T-helper 17 cell (primary cell): ENCODE measurements at regions not wholly inside any gene's neighbourhood (a gene's known extent, or its start where the extent isn't known, plus 50 kb on each side); places are given as distances from the start of the nearest gene placed in this dataset.

Experiments
- ATAC-seq: fragments of 150-1000 bp; cut with Tn5 transposase; 2 replicates; pipeline ENCODE4 v1.10.0; 2021; ENCODE audit warnings: mild to moderate bottlenecking, moderate library complexity
- DNase-seq, 3 donors: peaks; one replicate each; pipeline versions ENCODE4 v3.0.0 to v3.0.0-alpha.2; 2020 to 2021
- H3K9me3 ChIP-seq: one replicate; pipeline ENCODE4 v1.7.0; 2013; ENCODE audit warnings: low read length, mild to moderate bottlenecking; ENCODE audit not compliant: control insufficient read depth, poor library complexity, severe bottlenecking
- H3K27ac Mint-ChIP-seq: one replicate; pipeline ENCODE4 v1.8.0; 2022; ENCODE audit warnings: mild to moderate bottlenecking, moderate library complexity, mixed read lengths
- H3K27me3 Mint-ChIP-seq: one replicate; pipeline ENCODE4 v1.8.0; 2022; ENCODE audit warnings: mixed read lengths
- H3K36me3 Mint-ChIP-seq: one replicate; pipeline ENCODE4 v1.8.0; 2022; ENCODE audit warnings: low read depth, mixed read lengths
- H3K4me1 Mint-ChIP-seq: one replicate; pipeline ENCODE4 v1.8.0; 2022; ENCODE audit warnings: mild to moderate bottlenecking, mixed read lengths
- H3K4me3 Mint-ChIP-seq: one replicate; pipeline ENCODE4 v1.8.0; 2022; ENCODE audit warnings: mild to moderate bottlenecking, moderate library complexity, mixed read lengths

GRCh38 chr10:123417414-123417813 is 248.7 kb upstream of the GPR26 start:
- DNase-seq (no peak), ATAC-seq (no peak)
- no peaks in the 10 kb centered on the region for H3K9me3 ChIP-seq
- no peak overlapping the region for H3K4me3 Mint-ChIP-seq
- H3K27ac Mint-ChIP-seq = no peak overlapping the region
- no peaks in the 10 kb centered on the region for H3K27me3 Mint-ChIP-seq
- H3K4me1 Mint-ChIP-seq = no peaks in the 10 kb centered on the region
- peaks cover 2% of the 10 kb centered on the region for H3K36me3 Mint-ChIP-seq

- no peak for DNase-seq
- peaks cover 2% of the 10 kb centered on the region for H3K4me1 Mint-ChIP-seq
- H3K9me3 ChIP-seq = no peaks in the 10 kb centered on the region
- peaks cover 4% of the 10 kb centered on the region for H3K27me3 Mint-ChIP-seq
- H3K36me3 Mint-ChIP-seq = no peaks in the 10 kb centered on the region
- H3K4me3 Mint-ChIP-seq = no peak overlapping the region
- no peak overlapping the region for H3K27ac Mint-ChIP-seq
- no peak for ATAC-seq
Measured at GRCh38 chr10:123421461-123421860, 244.7 kb upstream of the GPR26 start.

GRCh38 chr10:123422261-123422660 is 243.9 kb upstream of the GPR26 start:
- H3K9me3 ChIP-seq = no peaks in the 10 kb centered on the region
- H3K27ac Mint-ChIP-seq = peak overlapping the region; percentile 34
- DNase-seq (no peak), ATAC-seq (no peak)
- H3K27me3 Mint-ChIP-seq = peaks cover 11% of the 10 kb centered on the region
- peaks cover 2% of the 10 kb centered on the region for H3K4me1 Mint-ChIP-seq
- no peaks in the 10 kb centered on the region for H3K36me3 Mint-ChIP-seq
- H3K4me3 Mint-ChIP-seq = no peak overlapping the region

- Mint-ChIP-seq H3K27me3 (peaks cover 20% of the 10 kb centered on the region), H3K27ac (no peak overlapping the region), H3K4me3 (no peak overlapping the region), H3K4me1 (peaks cover 2% of the 10 kb centered on the region), H3K36me3 (no peaks in the 10 kb centered on the region)
- ATAC-seq = no peak
- DNase-seq = no peak
- no peaks in the 10 kb centered on the region for H3K9me3 ChIP-seq
Measured at GRCh38 chr10:123424537-123424936, 241.6 kb upstream of the GPR26 start.

- ATAC-seq = no peak
- H3K27me3 Mint-ChIP-seq = peaks cover 26% of the 10 kb centered on the region
- H3K36me3 Mint-ChIP-seq = no peaks in the 10 kb centered on the region
Measured at GRCh38 chr10:123425680-123426079, 240.5 kb upstream of the GPR26 start.

GRCh38 chr10:123427165-123427786 is 238.9 kb upstream of the GPR26 start:
- Mint-ChIP-seq H3K4me3 (no peak overlapping the region), H3K27me3 (peaks cover 26% of the 10 kb centered on the region), H3K27ac (no peak overlapping the region), H3K36me3 (no peaks in the 10 kb centered on the region), H3K4me1 (peaks cover 2% of the 10 kb centered on the region)
- DNase-seq (no peak), ATAC-seq (no peak)
- H3K9me3 ChIP-seq = no peaks in the 10 kb centered on the region

More at GRCh38 chr10:123425680-123426079, 240.5 kb upstream of the GPR26 start:
- Mint-ChIP-seq H3K4me1 (peaks cover 2% of the 10 kb centered on the region), H3K27ac (no peak overlapping the region), H3K4me3 (no peak overlapping the region)
- DNase-seq = no peak
- H3K9me3 ChIP-seq = no peaks in the 10 kb centered on the region

GRCh38 chr10:123428391-123428790 is 237.8 kb upstream of the GPR26 start:
- Mint-ChIP-seq H3K4me3 (no peak overlapping the region), H3K27me3 (peaks cover 26% of the 10 kb centered on the region), H3K4me1 (peaks cover 2% of the 10 kb centered on the region), H3K36me3 (peaks cover 2% of the 10 kb centered on the region), H3K27ac (no peak overlapping the region)
- ATAC-seq = no peak
- DNase-seq = no peak
- no peaks in the 10 kb centered on the region for H3K9me3 ChIP-seq

GRCh38 chr10:123429706-123430221 is 236.4 kb upstream of the GPR26 start:
- Mint-ChIP-seq H3K27ac (no peak overlapping the region), H3K36me3 (peaks cover 2% of the 10 kb centered on the region), H3K4me1 (peaks cover 2% of the 10 kb centered on the region), H3K4me3 (no peak overlapping the region), H3K27me3 (peaks cover 26% of the 10 kb centered on the region)
- DNase-seq (no peak), ATAC-seq (no peak)
- no peaks in the 10 kb centered on the region for H3K9me3 ChIP-seq

GRCh38 chr10:123433539-123433938 is 232.6 kb upstream of the GPR26 start:
- Mint-ChIP-seq H3K27me3 (peaks cover 9% of the 10 kb centered on the region), H3K36me3 (peaks cover 2% of the 10 kb centered on the region), H3K27ac (no peak overlapping the region), H3K4me3 (no peak overlapping the region), H3K4me1 (no peaks in the 10 kb centered on the region)
- DNase-seq = no peak
- H3K9me3 ChIP-seq = no peaks in the 10 kb centered on the region
- ATAC-seq = no peak

GRCh38 chr10:123434435-123435039 is 231.6 kb upstream of the GPR26 start:
- Mint-ChIP-seq H3K27ac (no peak overlapping the region), H3K4me1 (no peaks in the 10 kb centered on the region), H3K4me3 (no peak overlapping the region), H3K27me3 (peaks cover 10% of the 10 kb centered on the region), H3K36me3 (peaks cover 2% of the 10 kb centered on the region)
- no peaks in the 10 kb centered on the region for H3K9me3 ChIP-seq
- ATAC-seq (no peak), DNase-seq (no peak)

GRCh38 chr10:123442901-123443300 is 223.3 kb upstream of the GPR26 start:
- H3K4me1 Mint-ChIP-seq = no peaks in the 10 kb centered on the region
- H3K4me3 Mint-ChIP-seq = no peak overlapping the region
- H3K9me3 ChIP-seq = no peaks in the 10 kb centered on the region
- ATAC-seq = no peak
- H3K36me3 Mint-ChIP-seq = no peaks in the 10 kb centered on the region
- peaks cover 26% of the 10 kb centered on the region for H3K27me3 Mint-ChIP-seq
- no peak overlapping the region for H3K27ac Mint-ChIP-seq
- no peak for DNase-seq

GRCh38 chr10:123443924-123444323 is 222.2 kb upstream of the GPR26 start:
- no peak for DNase-seq
- no peaks in the 10 kb centered on the region for H3K36me3 Mint-ChIP-seq
- ATAC-seq = no peak
- H3K4me1 Mint-ChIP-seq = no peaks in the 10 kb centered on the region
- H3K27ac Mint-ChIP-seq = no peak overlapping the region
- no peaks in the 10 kb centered on the region for H3K9me3 ChIP-seq
- H3K27me3 Mint-ChIP-seq = peaks cover 26% of the 10 kb centered on the region
- H3K4me3 Mint-ChIP-seq = no peak overlapping the region

GRCh38 chr10:123445261-123445775 is 220.8 kb upstream of the GPR26 start:
- Mint-ChIP-seq H3K36me3 (no peaks in the 10 kb centered on the region), H3K27me3 (peaks cover 21% of the 10 kb centered on the region), H3K4me1 (no peaks in the 10 kb centered on the region), H3K27ac (no peak overlapping the region), H3K4me3 (no peak overlapping the region)
- no peaks in the 10 kb centered on the region for H3K9me3 ChIP-seq
- no peak for DNase-seq
- no peak for ATAC-seq
